ENCODE measurements at regions not wholly inside any gene's neighbourhood (a gene's known extent, or its start where the extent isn't known, plus 50 kb on each side); places are given as distances from the start of the nearest gene placed in this dataset.

GRCh38 chr2:217304582-217304981, 444.7 kb upstream of the TNP1 start:
- Histone ChIP-seq H3K79me1 (ENCODE audit: low read length) (peaks cover 2% of the 10 kb centered on the region), H4K12ac (ENCODE audit: low read depth, low read length) (no peak overlapping the region), H3K4ac (ENCODE audit: low read depth, low read length) (no peak overlapping the region), H3K79me2 (ENCODE audit: control insufficient read depth, insufficient read depth, low read length, poor library complexity) (no peaks in the 10 kb centered on the region), H3K9ac (ENCODE audit: low read length) (no peak overlapping the region), H3K4me3 (ENCODE audit: low read depth, low read length) (no peak overlapping the region), H3K4me1 (ENCODE audit: control insufficient read depth in 1 of 2, insufficient read depth in 2 of 2, low read length in 2 of 2) (no peaks in the 10 kb centered on the region), H3K18ac (ENCODE audit: low read length) (no peak overlapping the region), H3K23ac (ENCODE audit: low read length) (no peak overlapping the region), H2AK5ac (ENCODE audit: low read length) (no peak overlapping the region), H2BK120ac (ENCODE audit: insufficient read depth, low read length, poor library complexity) (no peak overlapping the region), H3K4me2 (ENCODE audit: low read length) (no peak overlapping the region), H3K27me3 (ENCODE audit: insufficient read depth, low read length) (no peaks in the 10 kb centered on the region), H4K91ac (ENCODE audit: low read depth, low read length) (no peak overlapping the region), H3K9me3 (ENCODE audit: insufficient read depth, low read depth, low read length) (peaks cover 2% of the 10 kb centered on the region), H3K27ac (ENCODE audit: low read depth, low read length) (no peak overlapping the region), H3K36me3 (ENCODE audit: control insufficient read depth in 1 of 2, insufficient read depth in 2 of 2, low read length in 2 of 2) (no peaks in the 10 kb centered on the region), H3K14ac (ENCODE audit: low read length) (no peak overlapping the region), H2BK5ac (ENCODE audit: low read depth, low read length, poor library complexity) (no peak overlapping the region), H4K8ac (ENCODE audit: low read depth, low read length) (no peak overlapping the region), H2BK12ac (ENCODE audit: low read length) (no peak overlapping the region), H2AFZ (ENCODE audit: insufficient read depth, low read length, poor library complexity) (no peak overlapping the region)
- DNase-seq: no peak

DNA sequence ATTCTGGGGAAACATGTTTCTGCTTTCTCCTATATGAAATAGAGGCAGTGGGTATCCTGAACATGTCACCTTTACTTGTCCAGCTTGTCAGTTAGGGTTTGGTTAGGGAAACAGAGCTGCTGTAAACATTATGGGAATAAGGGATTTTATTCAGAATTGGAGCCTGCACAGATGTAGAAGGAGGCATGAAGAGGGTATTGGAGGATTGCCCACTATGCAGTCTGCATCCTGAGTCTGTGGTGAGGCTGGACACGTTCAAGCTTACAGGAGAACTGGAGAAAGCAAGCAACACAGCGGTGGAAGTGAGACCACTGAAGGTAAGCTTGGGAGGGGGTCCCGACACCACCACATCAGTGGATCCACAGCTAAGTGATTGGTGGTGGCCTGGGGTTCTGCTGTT, 443.0 kb upstream of the TNP1 start:
- no peak overlapping the region for H3K18ac ChIP-seq (ENCODE audit: low read length)
- H3K4me2 ChIP-seq (ENCODE audit: low read length): no peak overlapping the region
- H3K4me3 ChIP-seq (ENCODE audit: low read depth, low read length): no peak overlapping the region
- H4K12ac ChIP-seq (ENCODE audit: low read depth, low read length): no peak overlapping the region
- H2BK5ac ChIP-seq (ENCODE audit: low read depth, low read length, poor library complexity): no peak overlapping the region
- peaks cover 2% of the 10 kb centered on the region for H3K79me1 ChIP-seq (ENCODE audit: low read length)
- DNase-seq: no peak
- peaks cover 2% of the 10 kb centered on the region for H3K9me3 ChIP-seq (ENCODE audit: insufficient read depth, low read depth, low read length)
- no peak overlapping the region for H3K27ac ChIP-seq (ENCODE audit: low read depth, low read length)
- no peak overlapping the region for H3K9ac ChIP-seq (ENCODE audit: low read length)
- H3K23ac ChIP-seq (ENCODE audit: low read length): no peak overlapping the region
- H2BK120ac ChIP-seq (ENCODE audit: insufficient read depth, low read length, poor library complexity): no peak overlapping the region
- no peaks in the 10 kb centered on the region for H3K36me3 ChIP-seq (ENCODE audit: control insufficient read depth in 1 of 2, insufficient read depth in 2 of 2, low read length in 2 of 2)
- no CpG with 5 or more reads among the region's 3 CpGs for WGBS (ENCODE audit: extremely low coverage, insufficient coverage, insufficient read length)
- H4K91ac ChIP-seq (ENCODE audit: low read depth, low read length): no peak overlapping the region
- H2AK5ac ChIP-seq (ENCODE audit: low read length): no peak overlapping the region
- H2BK12ac ChIP-seq (ENCODE audit: low read length): no peak overlapping the region
- no peaks in the 10 kb centered on the region for H3K79me2 ChIP-seq (ENCODE audit: control insufficient read depth, insufficient read depth, low read length, poor library complexity)
- no peak overlapping the region for H2AFZ ChIP-seq (ENCODE audit: insufficient read depth, low read length, poor library complexity)
- H3K27me3 ChIP-seq (ENCODE audit: insufficient read depth, low read length): no peaks in the 10 kb centered on the region
- no peak overlapping the region for H3K4ac ChIP-seq (ENCODE audit: low read depth, low read length)
- H3K14ac ChIP-seq (ENCODE audit: low read length): no peak overlapping the region
- H3K4me1 ChIP-seq (ENCODE audit: control insufficient read depth in 1 of 2, insufficient read depth in 2 of 2, low read length in 2 of 2): no peaks in the 10 kb centered on the region
- H4K8ac ChIP-seq (ENCODE audit: low read depth, low read length): no peak overlapping the region

DNA sequence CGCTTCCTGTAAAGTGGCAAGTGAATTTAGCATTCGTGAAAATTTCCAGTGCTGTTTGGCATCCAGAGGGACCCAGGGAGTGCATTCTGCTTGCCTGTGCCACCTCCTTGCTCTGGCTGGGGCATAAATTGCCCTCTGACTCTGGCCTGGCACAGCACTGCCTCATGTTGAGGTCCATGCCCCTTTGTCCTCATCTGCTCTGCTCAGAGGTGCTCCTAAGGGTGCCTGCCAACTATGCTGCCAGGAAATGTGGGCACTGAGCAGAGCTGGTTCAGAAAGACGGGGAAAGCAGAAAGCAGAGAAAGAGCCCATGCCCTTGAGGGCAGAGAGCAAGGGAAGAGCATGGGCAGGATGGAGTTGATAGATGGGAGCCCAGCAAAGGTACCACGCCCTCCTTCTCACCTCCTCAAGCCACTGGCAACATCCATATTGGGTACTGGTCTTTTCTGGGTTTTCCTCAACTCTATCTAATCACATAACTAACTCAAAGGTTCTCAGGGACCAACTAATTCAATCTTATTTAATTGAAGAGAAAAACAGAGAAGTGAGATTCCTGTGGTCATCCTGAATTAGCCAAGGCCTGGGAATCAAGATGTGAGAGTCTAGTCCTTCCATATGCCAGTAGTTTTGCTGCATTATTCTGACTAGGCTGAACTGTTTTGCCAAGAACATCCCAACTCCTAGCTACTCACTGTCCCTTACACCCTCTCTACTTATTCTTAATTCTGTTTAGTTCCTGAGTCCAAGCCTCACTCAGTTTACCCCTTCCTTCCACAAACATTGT, 441.5 kb upstream of the TNP1 start:
- Histone ChIP-seq H3K79me2 (ENCODE audit: control insufficient read depth, insufficient read depth, low read length, poor library complexity) (no peaks in the 10 kb centered on the region), H3K27me3 (ENCODE audit: insufficient read depth, low read length) (no peaks in the 10 kb centered on the region), H3K4ac (ENCODE audit: low read depth, low read length) (no peak overlapping the region), H2AK5ac (ENCODE audit: low read length) (peak overlapping the region; percentile 22), H3K27ac (ENCODE audit: low read depth, low read length) (no peak overlapping the region), H3K9ac (ENCODE audit: low read length) (no peak overlapping the region), H3K4me1 (ENCODE audit: control insufficient read depth in 1 of 2, insufficient read depth in 2 of 2, low read length in 2 of 2) (no peaks in the 10 kb centered on the region), H3K4me3 (ENCODE audit: low read depth, low read length) (no peak overlapping the region), H3K9me3 (ENCODE audit: insufficient read depth, low read depth, low read length) (peaks cover 2% of the 10 kb centered on the region), H2BK120ac (ENCODE audit: insufficient read depth, low read length, poor library complexity) (no peak overlapping the region), H3K36me3 (ENCODE audit: control insufficient read depth in 1 of 2, insufficient read depth in 2 of 2, low read length in 2 of 2) (no peaks in the 10 kb centered on the region), H4K12ac (ENCODE audit: low read depth, low read length) (no peak overlapping the region), H3K23ac (ENCODE audit: low read length) (no peak overlapping the region), H3K18ac (ENCODE audit: low read length) (no peak overlapping the region), H4K8ac (ENCODE audit: low read depth, low read length) (no peak overlapping the region), H3K79me1 (ENCODE audit: low read length) (peaks cover 2% of the 10 kb centered on the region), H2AFZ (ENCODE audit: insufficient read depth, low read length, poor library complexity) (no peak overlapping the region), H2BK12ac (ENCODE audit: low read length) (peak overlapping the region; percentile 72), H3K4me2 (ENCODE audit: low read length) (no peak overlapping the region), H2BK5ac (ENCODE audit: low read depth, low read length, poor library complexity) (no peak overlapping the region), H3K14ac (ENCODE audit: low read length) (no peak overlapping the region), H4K91ac (ENCODE audit: low read depth, low read length) (peak overlapping the region; percentile 13)
- DNase-seq: no peak
- no CpG with 5 or more reads among the region's 4 CpGs for WGBS (ENCODE audit: extremely low coverage, insufficient coverage, insufficient read length)

DNA sequence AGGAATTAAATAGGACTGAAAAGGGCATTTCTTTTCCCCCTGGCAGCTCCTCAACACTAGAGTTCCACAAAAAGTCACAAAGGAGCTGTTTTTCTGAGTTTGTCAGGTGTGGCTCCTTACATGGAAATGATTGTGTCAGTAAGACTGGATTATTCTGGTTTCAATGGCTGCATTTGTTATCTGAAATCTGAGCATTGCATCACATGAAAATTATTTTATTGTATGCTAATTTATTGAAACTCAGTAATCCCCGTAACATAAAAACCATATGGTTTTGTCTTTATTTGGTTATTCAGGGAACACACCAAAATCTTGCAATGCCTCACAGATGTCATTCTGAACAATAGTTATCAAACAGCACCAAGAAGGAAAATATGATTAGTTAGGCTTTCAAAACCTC, 439.7 kb upstream of the TNP1 start:
- Histone ChIP-seq H2BK5ac (ENCODE audit: low read depth, low read length, poor library complexity) (no peak overlapping the region), H2AFZ (ENCODE audit: insufficient read depth, low read length, poor library complexity) (no peak overlapping the region), H3K79me1 (ENCODE audit: low read length) (peaks cover 2% of the 10 kb centered on the region), H3K14ac (ENCODE audit: low read length) (no peak overlapping the region), H4K12ac (ENCODE audit: low read depth, low read length) (no peak overlapping the region), H3K27me3 (ENCODE audit: insufficient read depth, low read length) (no peaks in the 10 kb centered on the region), H3K4me3 (ENCODE audit: low read depth, low read length) (no peak overlapping the region), H3K4me2 (ENCODE audit: low read length) (no peak overlapping the region), H2AK5ac (ENCODE audit: low read length) (no peak overlapping the region), H3K36me3 (ENCODE audit: control insufficient read depth in 1 of 2, insufficient read depth in 2 of 2, low read length in 2 of 2) (no peaks in the 10 kb centered on the region), H3K18ac (ENCODE audit: low read length) (no peak overlapping the region), H3K9ac (ENCODE audit: low read length) (no peak overlapping the region), H2BK120ac (ENCODE audit: insufficient read depth, low read length, poor library complexity) (no peak overlapping the region), H3K4ac (ENCODE audit: low read depth, low read length) (no peak overlapping the region), H2BK12ac (ENCODE audit: low read length) (no peak overlapping the region), H3K79me2 (ENCODE audit: control insufficient read depth, insufficient read depth, low read length, poor library complexity) (no peaks in the 10 kb centered on the region), H3K4me1 (ENCODE audit: control insufficient read depth in 1 of 2, insufficient read depth in 2 of 2, low read length in 2 of 2) (no peaks in the 10 kb centered on the region), H4K91ac (ENCODE audit: low read depth, low read length) (no peak overlapping the region), H4K8ac (ENCODE audit: low read depth, low read length) (no peak overlapping the region), H3K27ac (ENCODE audit: low read depth, low read length) (no peak overlapping the region), H3K23ac (ENCODE audit: low read length) (no peak overlapping the region), H3K9me3 (ENCODE audit: insufficient read depth, low read depth, low read length) (peaks cover 3% of the 10 kb centered on the region)
- no CpG with 5 or more reads among the region's 1 CpG for WGBS (ENCODE audit: extremely low coverage, insufficient coverage, insufficient read length)
- DNase-seq: no peak
